Activated effector memory CD4-positive, alpha-beta T cell treated with Interleukin-2 at 50 U/mL for 16 hours (primary cell): ENCODE measurements at regions not wholly inside any gene's neighbourhood (a gene's known extent, or its start where the extent isn't known, plus 50 kb on each side); places are given as distances from the start of the nearest gene placed in this dataset.
"Not testable (repeated sequence)": the region's sequence is repeated elsewhere in the genome, so short reads cannot be mapped to it uniquely, and the experiment has no call there.

Source experiments
- DNase-seq: peaks from one replicate; pipeline ENCODE4 v3.0.0-alpha.2; 2020

GRCh38 chr6:144397141-144397540, 112.0 kb downstream of the UTRN start:
- no peak for DNase-seq

GRCh38 chr6:144400321-144400720, 115.2 kb downstream of the UTRN start:
- DNase-seq: no peak

- no peak for DNase-seq
These were observed 116.9 kb downstream of the UTRN start for GRCh38 chr6:144401736-144402733.

GRCh38 chr6:144402750-144403149, 117.6 kb downstream of the UTRN start:
- no peak for DNase-seq

GRCh38 chr6:144405163-144405562, 120.0 kb downstream of the UTRN start:
- DNase-seq: no peak

- no peak for DNase-seq
These were observed 121.7 kb downstream of the UTRN start for GRCh38 chr6:144406796-144407195.

GRCh38 chr6:144408161-144408560, 123.0 kb downstream of the UTRN start:
- DNase-seq: no peak

- no peak for DNase-seq
These were observed 124.9 kb downstream of the UTRN start for GRCh38 chr6:144410059-144410458.

- DNase-seq: not testable (repeated sequence)
These were observed 125.4 kb downstream of the UTRN start for GRCh38 chr6:144410574-144410973.

- DNase-seq: no peak
These were observed 126.5 kb downstream of the UTRN start for GRCh38 chr6:144411531-144412165.

GRCh38 chr6:144413418-144413817, 128.3 kb downstream of the UTRN start:
- no peak for DNase-seq

GRCh38 chr6:144415014-144415413, 129.9 kb downstream of the UTRN start:
- no peak for DNase-seq

GRCh38 chr6:144415835-144416237, 130.7 kb downstream of the UTRN start:
- no peak for DNase-seq

GRCh38 chr6:144416244-144416643, 131.1 kb downstream of the UTRN start:
- DNase-seq: no peak

- DNase-seq: no peak
These were observed 131.6 kb downstream of the UTRN start for GRCh38 chr6:144416773-144417172.

GRCh38 chr6:144417681-144418080, 132.5 kb downstream of the UTRN start:
- DNase-seq: no peak

- no peak for DNase-seq
These were observed 133.9 kb downstream of the UTRN start for GRCh38 chr6:144418959-144419545.

GRCh38 chr6:144423167-144423566, 138.0 kb downstream of the UTRN start:
- DNase-seq: no peak

GRCh38 chr6:144429753-144430152, 144.6 kb downstream of the UTRN start:
- DNase-seq: no peak

- DNase-seq: not testable (repeated sequence)
These were observed 148.3 kb downstream of the UTRN start for GRCh38 chr6:144433446-144433845.

GRCh38 chr6:144434308-144434990, 149.3 kb downstream of the UTRN start:
- no peak for DNase-seq

GRCh38 chr6:144435602-144436426, 150.7 kb downstream of the UTRN start:
- no peak for DNase-seq
